22Rv1 (cell line): ENCODE measurements at regions not wholly inside any gene's neighbourhood (a gene's known extent, or its start where the extent isn't known, plus 50 kb on each side); places are given as distances from the start of the nearest gene placed in this dataset.
A peak's percentile ranks its signal among the peaks of the same experiment; 100 is the strongest.

Source experiments
- H3K27ac ChIP-seq: fragments of 450-650 bp; 2 replicates; pipeline ENCODE4 v1.5.1; 2017
- ZFX ChIP-seq: fragments of 450-650 bp; IDR thresholded peaks from 2 replicates; pipeline ENCODE4 v1.6.1; 2017; ENCODE audit warnings: antibody characterized with exemption, borderline replicate concordance
- TF ChIP-seq, protein P1 (sequence below): fragments of 450-650 bp; IDR thresholded peaks from 2 replicates; pipeline ENCODE4 v1.5.1; 2017; ENCODE audit warnings: mild to moderate bottlenecking

DNA sequence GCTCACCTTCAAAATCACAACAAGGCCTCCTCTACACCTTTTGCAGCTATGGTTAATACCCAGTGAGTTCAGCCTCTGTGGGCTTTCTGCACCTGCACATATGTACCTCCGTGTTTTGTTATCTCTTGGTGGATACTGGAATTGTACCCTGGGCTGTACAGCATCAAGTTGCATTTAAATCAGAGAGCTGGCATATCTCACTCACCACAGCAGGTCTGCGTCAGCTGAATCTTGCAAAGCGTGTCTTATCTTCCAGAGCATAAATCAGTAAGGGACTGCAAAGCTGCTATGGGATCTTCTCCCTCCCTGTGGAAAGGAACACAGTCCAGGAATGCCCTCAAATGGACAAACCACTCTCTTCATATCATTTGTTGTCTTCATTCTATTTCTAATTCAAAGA, 1048.7 kb downstream of the UQCRFS1 start:
- H3K27ac ChIP-seq = no peak overlapping the region
- no peak for TF ChIP-seq ZFX
- TF ChIP-seq, protein P1, sequence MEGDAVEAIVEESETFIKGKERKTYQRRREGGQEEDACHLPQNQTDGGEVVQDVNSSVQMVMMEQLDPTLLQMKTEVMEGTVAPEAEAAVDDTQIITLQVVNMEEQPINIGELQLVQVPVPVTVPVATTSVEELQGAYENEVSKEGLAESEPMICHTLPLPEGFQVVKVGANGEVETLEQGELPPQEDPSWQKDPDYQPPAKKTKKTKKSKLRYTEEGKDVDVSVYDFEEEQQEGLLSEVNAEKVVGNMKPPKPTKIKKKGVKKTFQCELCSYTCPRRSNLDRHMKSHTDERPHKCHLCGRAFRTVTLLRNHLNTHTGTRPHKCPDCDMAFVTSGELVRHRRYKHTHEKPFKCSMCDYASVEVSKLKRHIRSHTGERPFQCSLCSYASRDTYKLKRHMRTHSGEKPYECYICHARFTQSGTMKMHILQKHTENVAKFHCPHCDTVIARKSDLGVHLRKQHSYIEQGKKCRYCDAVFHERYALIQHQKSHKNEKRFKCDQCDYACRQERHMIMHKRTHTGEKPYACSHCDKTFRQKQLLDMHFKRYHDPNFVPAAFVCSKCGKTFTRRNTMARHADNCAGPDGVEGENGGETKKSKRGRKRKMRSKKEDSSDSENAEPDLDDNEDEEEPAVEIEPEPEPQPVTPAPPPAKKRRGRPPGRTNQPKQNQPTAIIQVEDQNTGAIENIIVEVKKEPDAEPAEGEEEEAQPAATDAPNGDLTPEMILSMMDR = no peak

DNA sequence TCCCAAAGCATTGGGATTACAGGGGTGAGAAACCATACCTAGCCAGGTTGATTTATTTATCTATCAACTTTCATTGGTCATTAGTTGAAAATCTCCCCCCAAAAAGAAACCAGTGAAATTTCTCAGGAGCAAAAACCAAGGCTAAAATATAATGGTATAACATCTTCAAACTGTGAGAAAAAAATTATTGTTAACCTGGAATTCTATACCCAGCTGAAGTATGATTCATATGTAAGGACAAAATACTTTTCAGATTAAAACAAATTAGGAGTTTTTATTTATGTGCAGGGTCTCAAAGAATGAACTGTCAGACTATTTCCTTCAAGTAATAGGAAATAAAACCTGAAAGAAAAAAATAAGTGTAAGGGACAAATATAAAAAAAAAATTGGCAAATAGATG, 1053.9 kb downstream of the UQCRFS1 start:
- H3K27ac ChIP-seq = no peak overlapping the region
- TF ChIP-seq, protein P1 = no peak
- no peak for TF ChIP-seq ZFX

DNA sequence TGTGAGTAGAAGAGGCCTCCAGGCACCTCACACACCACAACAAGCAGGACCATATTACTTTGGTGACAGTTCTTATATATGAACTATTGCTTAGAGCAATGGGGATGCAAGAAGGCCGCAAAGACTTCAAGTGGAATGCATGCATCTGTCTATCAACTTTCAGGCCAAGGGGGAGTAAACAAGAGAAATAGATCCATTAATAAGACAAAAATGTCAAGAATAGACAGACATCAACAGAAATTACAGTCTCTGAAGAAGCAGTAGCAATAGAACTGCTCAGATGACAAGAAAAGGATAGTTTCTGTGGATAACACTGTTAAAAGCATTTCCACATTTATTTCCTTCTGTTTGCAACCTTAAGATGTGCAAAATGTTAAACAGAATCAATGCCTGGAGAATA, 1057.7 kb downstream of the UQCRFS1 start:
- no peak overlapping the region for H3K27ac ChIP-seq
- TF ChIP-seq, protein P1 = no peak
- TF ChIP-seq ZFX = no peak

DNA sequence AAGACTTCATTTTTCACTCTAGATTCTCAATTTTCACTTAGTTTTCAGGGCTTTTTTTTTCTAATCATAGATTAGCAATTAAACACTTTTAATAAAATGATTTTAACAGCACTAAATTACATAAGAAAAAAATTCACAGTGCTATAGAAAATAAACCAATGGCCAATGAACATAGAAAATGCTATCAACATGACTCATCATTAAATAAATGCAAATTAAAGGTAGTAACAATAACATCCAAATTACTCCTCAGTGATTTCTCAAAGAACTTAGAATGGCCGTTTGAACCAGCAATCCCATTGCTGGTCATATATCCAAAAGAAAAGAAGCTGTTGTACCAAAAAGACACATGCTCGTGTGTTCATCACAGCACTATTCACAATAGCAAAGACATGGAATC, 1058.9 kb downstream of the UQCRFS1 start:
- TF ChIP-seq ZFX = no peak
- TF ChIP-seq, protein P1 = no peak
- H3K27ac ChIP-seq = no peak overlapping the region

DNA sequence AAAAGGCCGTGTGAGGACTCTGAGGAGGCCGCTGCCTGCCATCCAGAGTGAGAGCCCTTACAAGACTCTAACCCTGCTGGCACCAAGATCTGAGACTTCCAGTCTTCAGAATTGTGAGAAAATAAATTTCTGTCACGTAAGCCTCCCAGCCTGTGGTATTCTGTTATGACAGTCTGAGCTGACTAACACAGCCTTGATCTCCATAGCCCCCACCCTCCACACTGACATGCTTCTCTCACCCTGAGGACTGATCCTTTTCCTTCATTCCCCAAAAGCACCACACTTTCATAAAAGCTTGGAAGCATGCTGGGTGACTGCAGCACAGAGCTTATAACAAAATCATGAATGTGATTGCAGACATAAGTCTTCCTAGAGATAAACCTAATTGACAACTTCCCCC, 1059.8 kb downstream of the UQCRFS1 start:
- no peak overlapping the region for H3K27ac ChIP-seq
- TF ChIP-seq, protein P1 = no peak
- no peak for TF ChIP-seq ZFX

DNA sequence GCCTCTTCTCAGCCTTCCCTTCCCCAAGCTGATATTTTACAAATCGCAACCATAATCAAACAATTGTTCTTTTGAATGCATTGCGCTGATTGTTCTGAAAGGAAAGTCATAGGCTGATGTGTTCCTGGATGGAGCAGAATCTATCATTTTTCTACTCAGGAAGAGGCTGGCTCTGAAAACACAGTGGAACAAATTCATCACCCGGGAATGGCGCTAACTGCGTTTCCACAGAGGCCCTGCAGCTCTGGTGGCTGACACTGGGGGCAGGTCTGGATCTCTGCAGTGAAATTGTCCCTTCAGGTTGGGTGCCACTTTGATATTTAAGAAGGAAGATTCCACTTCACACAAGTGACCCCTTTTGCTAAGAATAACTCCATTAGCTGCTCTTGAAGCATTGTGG, 1060.8 kb downstream of the UQCRFS1 start:
- H3K27ac ChIP-seq = no peak overlapping the region
- TF ChIP-seq, protein P1 = no peak
- TF ChIP-seq ZFX = no peak

DNA sequence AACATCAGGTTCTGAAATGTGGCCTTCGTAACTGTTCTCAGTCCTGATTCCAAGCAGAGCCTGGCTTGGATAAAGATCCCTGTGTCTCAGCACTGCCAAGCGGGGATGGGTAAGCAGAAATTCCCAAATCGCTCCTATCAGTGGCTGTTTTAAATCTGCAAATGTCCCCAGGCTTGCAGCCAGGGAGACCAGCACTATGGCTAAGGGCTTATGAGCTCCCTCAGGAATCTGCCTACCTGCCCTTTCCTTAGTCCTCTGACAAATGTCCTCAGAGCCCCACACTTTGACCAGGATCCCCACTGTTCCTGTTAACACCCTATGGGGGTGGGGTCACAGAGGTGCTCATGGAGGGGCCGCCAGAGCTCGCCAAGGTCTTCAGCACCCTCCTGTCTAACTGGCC, 1062.8 kb downstream of the UQCRFS1 start:
- no peak for TF ChIP-seq ZFX
- TF ChIP-seq, protein P1 = no peak
- peak overlapping the region; percentile 26; the same call in 1 of the 2 replicates for H3K27ac ChIP-seq
